ENCODE measurements at regions not wholly inside any gene's neighbourhood (a gene's known extent, or its start where the extent isn't known, plus 50 kb on each side); places are given as distances from the start of the nearest gene placed in this dataset.

DNA sequence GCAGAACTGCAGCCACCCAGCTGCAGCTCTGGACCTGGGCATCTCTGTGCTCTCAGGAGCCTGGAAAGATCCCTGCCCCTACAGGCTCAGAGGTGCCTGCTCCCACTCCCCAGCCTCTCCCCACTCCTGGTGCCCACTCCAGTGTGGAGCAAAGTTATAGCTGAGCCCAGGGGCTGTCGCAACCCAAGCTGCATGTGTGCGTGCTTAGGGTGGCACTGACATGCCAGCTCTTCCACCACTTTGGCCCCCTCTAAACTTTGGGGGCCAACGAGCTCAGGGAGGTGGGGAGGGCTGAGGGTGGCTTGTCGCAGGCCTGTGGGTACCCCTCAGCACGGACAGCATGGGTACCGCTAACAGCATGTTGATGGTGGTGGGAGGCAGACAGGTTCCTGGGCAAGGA is 126.3 kb upstream of the FHL2 start (continued):
- TF ChIP-seq, protein P1, sequence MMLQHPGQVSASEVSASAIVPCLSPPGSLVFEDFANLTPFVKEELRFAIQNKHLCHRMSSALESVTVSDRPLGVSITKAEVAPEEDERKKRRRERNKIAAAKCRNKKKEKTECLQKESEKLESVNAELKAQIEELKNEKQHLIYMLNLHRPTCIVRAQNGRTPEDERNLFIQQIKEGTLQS (IDR thresholded peaks at IDR 0.05), result no peak
- no peak for TF ChIP-seq POLR2A (IDR thresholded peaks at IDR 0.05; ENCODE audit: borderline replicate concordance, extremely low read depth, insufficient read depth, insufficient read length)
- TF ChIP-seq ZNF274 (IDR thresholded peaks at IDR 0.05; ENCODE audit: low read depth, low read length), result no peak
- no peak for TF ChIP-seq CEBPB (IDR thresholded peaks at IDR 0.05; ENCODE audit: low read depth)

DNA sequence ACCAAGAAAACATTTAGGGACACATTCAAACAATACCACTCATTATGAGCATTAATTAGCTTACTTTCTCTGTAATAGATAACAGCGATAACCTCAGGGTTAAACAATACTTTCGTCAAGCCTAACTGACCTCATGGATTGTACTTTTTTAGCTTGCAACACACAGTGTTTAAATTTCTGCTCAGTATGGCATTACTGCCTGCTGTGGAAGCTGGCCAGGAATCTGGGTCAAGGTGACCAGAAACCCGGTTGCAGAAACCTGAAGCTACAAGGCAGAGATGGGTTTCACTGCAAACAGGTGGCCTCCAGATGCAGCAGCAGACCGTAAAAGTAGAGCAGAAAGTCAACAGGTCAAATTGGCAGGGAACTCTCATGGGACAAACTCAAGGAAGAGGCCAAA is 123.8 kb upstream of the FHL2 start:
- POLR2A ChIA-PET, result no interaction called here
- Histone ChIP-seq H3K4me1 (ENCODE audit: control insufficient read depth in 1 of 2, insufficient read depth in 2 of 2, low read length in 2 of 2) (no peaks in the 10 kb centered on the region), H3K9ac (ENCODE audit: low read length) (no peak overlapping the region), H4K20me1 (ENCODE audit: insufficient read depth) (no peaks in the 10 kb centered on the region), H3K9me2 (ENCODE audit: insufficient read depth) (no peaks in the 10 kb centered on the region), H3K79me2 (ENCODE audit: insufficient read depth, low read length) (no peaks in the 10 kb centered on the region), H3K27ac (ENCODE audit: low read depth, low read length) (no peak overlapping the region), H3K4me2 (ENCODE audit: low read length) (no peak overlapping the region), H2AFZ (ENCODE audit: low read depth, low read length, poor library complexity, severe bottlenecking) (no peak overlapping the region), H3K36me3 (ENCODE audit: control insufficient read depth in 1 of 2, insufficient read depth in 2 of 2, low read length in 2 of 2) (no peaks in the 10 kb centered on the region), H3K4me3 (replicated peaks in 1 of 2; ENCODE audit: low read depth in 1 of 2, low read length in 2 of 2) (no peak overlapping the region), H3K27me3 (ENCODE audit: insufficient read depth, low read length) (0 out of 2 replicates have a peak, but pooled peaks cover 5% of the 10 kb centered on the region), H3K9me3 (ENCODE audit: control insufficient read depth in 1 of 2, insufficient read depth in 1 of 2, low read depth in 1 of 2, low read length in 2 of 2) (no peaks in the 10 kb centered on the region)
- no TSS peak for BruUV-seq (replicated peaks)
- intact Hi-C loops (cut with micrococcal nuclease), result no loop called here
- CTCF ChIA-PET, result interaction anchor here (2.0 kb wide), 1 partner anchor 177 kb away, joined by 48 read pairs; no protein-coding TSS in a partner anchor
- RAD21 ChIA-PET (ENCODE audit: low non-redundant PET in 1 of 2, low total read pairs in 2 of 2, uncharacterized antibody in 2 of 2, unreplicated experiment in 2 of 2), result no interaction called here
- DNase-seq (ENCODE audit: low read depth, low spot score) (no peak), ATAC-seq (no peak)
- no peak for TF ChIP-seq REST (IDR thresholded peaks at IDR 0.05; ENCODE audit: low read depth)
- TF ChIP-seq, protein P1 (IDR thresholded peaks at IDR 0.05), result no peak
- TF ChIP-seq CBX3 (IDR thresholded peaks at IDR 0.05; ENCODE audit: low read depth), result no peak
- no peak for TF ChIP-seq CTCF (IDR thresholded peaks at IDR 0.05 in 2 of 3, conservative IDR thresholded peaks at IDR 0.05 in 1 of 3; ENCODE audit: borderline replicate concordance in 1 of 3, insufficient read depth in 1 of 3, low read depth in 2 of 3, low read length in 2 of 3)
- no peak for TF ChIP-seq SIN3A (IDR thresholded peaks at IDR 0.05; ENCODE audit: low read depth)
- no peak for TF ChIP-seq JUND (IDR thresholded peaks at IDR 0.05)
- no peak for TF ChIP-seq EGR1 (IDR thresholded peaks at IDR 0.05; ENCODE audit: low read depth)
- no peak for TF ChIP-seq ZBTB33 (IDR thresholded peaks at IDR 0.05; ENCODE audit: extremely low read depth, insufficient replicate concordance, low read length)
- no peak for TF ChIP-seq ZFX (IDR thresholded peaks at IDR 0.05)
- TF ChIP-seq POLR2AphosphoS5 (IDR thresholded peaks at IDR 0.05; ENCODE audit: low read depth, low read length), result no peak
- TF ChIP-seq POLR2A (IDR thresholded peaks at IDR 0.05; ENCODE audit: borderline replicate concordance, extremely low read depth, insufficient read depth, insufficient read length), result no peak
- no peak for TF ChIP-seq SRF (IDR thresholded peaks at IDR 0.05; ENCODE audit: low read depth)
- no peak for TF ChIP-seq RAD21 (IDR thresholded peaks at IDR 0.05; ENCODE audit: low read depth)
- TF ChIP-seq EZH2 (IDR thresholded peaks at IDR 0.05), result no peak
- TF ChIP-seq TCF7L2 (IDR thresholded peaks at IDR 0.05; ENCODE audit: borderline replicate concordance, extremely low read depth, insufficient read depth, insufficient read length), result no peak
- no peak for TF ChIP-seq EZH2phosphoT487 (IDR thresholded peaks at IDR 0.05; ENCODE audit: borderline replicate concordance)
- no peak for TF ChIP-seq ZNF274 (IDR thresholded peaks at IDR 0.05; ENCODE audit: low read depth, low read length)
- TF ChIP-seq ELF1 (IDR thresholded peaks at IDR 0.05; ENCODE audit: borderline replicate concordance, low read depth), result no peak

Measured in HCT116 (cell line).